HT-29 (cell line): ENCODE measurements at regions not wholly inside any gene's neighbourhood (a gene's known extent, or its start where the extent isn't known, plus 50 kb on each side); places are given as distances from the start of the nearest gene placed in this dataset.
"Not testable (repeated sequence)": the region's sequence is repeated elsewhere in the genome, so short reads cannot be mapped to it uniquely, and the experiment has no call there.

Experiments used
- DNase-seq: peaks from one replicate; pipeline ENCODE4 v3.0.0-alpha.2; 2015; ENCODE audit warnings: low spot score

DNA sequence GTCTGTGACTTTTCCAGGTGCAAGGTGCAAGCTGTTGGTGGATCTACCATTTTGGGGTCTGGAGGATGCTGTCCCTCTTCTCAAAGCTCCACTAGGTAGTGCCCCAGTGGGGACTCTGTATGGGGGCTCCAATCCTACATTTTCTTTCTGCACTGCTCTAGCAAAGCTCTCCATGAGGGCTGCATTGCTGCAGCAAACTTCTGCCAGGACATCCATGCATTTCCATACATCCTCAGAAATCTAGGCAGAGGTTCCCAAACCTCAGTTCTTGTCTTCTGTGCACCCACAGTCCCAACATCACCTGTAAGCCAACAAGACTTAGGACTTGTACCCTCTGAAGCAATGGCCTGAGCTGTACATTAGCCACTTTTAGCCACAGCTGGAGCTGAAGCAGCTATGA is 694.5 kb upstream of the BCHE start:
- DNase-seq = no peak

DNA sequence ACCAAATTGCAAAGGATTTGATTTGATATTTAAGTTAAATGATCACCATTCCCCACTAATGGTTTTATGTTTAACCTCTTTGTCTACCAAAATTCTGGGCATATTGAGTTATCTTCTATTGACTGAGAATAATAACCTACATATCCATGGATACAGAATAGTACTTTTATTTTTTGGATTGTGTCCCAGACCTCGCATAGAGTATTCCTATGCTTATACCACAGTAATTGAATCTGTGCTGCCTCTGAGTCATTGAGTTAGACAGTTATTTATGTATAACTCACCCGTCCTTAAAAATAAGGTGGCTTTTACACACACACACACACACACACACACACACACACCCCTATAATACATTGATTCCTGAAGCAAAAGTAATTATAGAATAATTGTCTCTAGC is 690.1 kb upstream of the BCHE start:
- DNase-seq = no peak

DNA sequence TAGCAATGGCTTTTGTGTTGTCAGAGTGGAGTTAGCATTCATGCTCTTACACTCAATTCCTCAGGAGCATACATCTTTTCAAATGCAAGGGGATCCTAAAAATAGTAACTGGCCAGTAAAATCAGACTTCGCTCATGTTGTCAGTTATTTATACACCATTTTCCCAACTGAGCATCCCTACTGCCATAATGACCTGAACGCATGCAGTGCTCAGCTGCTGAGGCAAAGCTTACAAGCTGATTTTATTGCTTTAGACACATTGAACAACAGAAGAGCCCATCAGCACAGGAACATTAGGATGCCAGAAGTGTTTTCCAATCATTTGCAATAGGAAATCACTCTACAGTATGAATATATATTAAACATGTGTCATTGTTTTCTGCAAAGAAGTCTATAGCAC is 689.7 kb upstream of the BCHE start:
- DNase-seq = no peak

DNA sequence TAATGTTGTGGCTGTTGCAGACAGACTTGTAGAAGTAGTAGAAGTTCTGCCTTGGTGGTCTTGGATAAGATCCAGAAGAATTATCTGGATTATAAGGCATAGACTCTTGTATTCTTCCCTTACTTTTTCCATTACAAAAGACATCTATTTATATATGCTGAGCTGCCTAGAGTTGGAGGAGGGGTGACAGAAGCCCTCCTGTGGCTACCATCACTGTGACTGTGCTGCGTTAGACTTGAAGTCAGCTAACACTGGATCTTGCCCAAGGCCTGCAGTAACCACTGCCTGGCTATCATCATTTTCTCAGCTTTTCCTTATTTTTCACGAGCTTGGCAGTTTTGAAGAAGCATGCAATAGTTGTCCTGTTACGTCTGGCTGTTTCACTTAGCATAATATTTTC is 684.8 kb upstream of the BCHE start:
- DNase-seq = no peak

DNA sequence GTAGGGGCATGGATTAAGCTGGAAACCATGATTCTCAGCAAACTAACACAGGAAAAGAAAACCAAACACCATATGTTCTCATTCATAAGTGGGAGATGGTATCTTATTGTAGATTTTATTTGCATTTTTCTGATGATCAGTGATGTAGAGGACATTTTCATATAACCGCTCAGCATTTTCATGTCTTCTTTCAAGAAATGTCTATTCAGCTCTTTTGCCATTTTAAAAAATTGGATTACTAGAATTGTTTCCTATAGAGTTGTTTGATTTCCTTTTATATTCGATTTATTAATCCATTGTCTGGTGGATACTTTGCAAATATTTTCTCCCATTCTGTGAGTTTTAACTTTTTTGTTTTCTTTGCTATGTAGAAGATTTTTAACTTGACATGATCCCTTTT is 682.2 kb upstream of the BCHE start:
- DNase-seq = no peak

DNA sequence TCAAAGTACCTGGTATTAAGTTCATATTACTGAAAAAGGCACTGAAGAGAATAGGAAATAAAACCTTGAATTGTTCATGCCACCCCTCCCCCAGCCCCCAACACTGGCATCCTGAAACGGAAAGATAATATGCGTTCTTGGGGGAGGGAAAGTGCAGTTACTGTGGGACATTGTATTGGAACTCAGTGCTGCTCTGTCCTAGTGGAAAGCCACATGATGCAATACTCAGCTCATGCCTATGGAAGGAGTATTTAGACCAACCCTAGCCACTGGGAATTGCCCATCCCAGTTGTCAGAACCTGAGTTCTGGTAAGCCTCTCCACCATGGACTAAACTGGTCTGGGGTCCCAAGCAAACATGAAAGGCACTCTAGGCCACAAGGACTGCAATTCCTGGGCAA is 680.8 kb upstream of the BCHE start:
- no peak for DNase-seq

DNA sequence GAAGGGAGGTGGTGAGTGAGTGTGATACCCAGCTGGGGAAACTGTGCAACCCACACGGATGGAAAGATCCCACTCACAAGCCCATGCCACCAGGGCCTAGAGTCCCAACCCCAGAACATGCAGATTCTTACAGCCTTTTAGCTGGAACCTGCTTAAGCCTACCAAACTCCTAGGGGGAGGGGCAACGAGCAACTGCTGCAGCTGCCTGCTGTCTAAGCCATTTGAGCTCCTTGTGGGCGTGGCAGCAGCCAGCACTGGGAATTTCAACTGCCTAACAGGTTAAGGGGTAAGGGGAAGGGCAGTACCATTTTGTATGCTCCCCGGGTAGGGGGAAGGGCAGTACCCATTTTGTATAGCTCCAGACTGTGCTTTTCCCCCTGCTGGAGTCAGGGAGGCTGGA is 673.2 kb upstream of the BCHE start:
- DNase-seq = no peak

DNA sequence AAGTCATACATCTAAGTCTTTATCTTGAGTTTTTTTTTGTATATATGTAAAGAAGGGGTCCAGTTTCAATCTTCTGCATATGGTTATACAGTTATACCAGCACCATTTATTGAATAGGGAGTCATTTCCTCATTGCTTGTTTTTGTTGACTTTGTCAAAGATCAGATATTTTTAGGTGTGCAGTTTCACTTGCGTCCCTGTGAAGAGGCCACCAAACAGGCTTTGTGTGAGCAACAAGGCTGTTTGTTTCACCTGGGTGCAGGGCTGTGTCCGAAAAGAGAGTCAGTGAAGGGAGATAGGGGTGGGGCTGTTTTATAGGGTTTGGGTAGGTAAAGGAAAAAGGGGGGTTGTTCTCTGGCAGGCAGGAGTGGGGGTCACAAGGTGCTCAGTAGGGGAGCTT is 663.2 kb upstream of the BCHE start:
- DNase-seq = not testable (repeated sequence)

DNA sequence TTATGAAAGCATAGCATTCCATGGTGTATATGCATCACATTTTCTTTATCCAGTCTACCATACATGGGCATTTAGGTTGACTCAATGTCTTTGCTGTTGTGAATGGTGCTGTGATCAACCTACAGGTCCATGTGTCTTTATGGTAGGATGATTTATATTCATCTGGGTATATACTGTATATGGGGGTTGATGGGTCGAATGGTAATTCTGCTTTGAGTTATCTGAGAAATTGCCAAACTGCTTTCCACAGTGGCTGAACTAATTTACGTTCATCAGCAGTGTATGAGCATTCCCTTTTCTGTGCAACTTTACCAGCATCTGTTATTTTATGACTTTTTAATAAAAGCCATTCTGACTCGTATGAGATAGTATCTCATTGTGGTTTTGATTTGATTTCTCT is 662.4 kb upstream of the BCHE start:
- no peak for DNase-seq

DNA sequence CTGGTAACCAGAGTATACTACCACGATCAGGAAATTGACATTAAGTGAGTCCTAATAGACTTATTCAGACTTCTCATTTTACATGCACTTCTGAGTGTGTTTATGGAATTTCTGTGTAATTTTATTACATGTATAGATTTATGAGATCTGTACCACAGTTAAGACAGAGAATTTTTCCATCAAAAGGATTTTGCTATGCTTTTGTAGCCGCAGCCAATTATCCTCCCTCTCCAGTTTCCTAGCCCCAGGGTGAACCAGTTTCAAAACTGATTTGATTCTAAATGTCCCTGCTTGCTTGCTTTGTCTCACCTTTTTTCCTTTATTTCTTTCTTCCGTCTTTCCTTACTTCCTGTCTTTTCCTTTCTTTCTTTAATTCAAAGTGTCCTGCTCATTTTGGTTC is 661.2 kb upstream of the BCHE start:
- no peak for DNase-seq

DNA sequence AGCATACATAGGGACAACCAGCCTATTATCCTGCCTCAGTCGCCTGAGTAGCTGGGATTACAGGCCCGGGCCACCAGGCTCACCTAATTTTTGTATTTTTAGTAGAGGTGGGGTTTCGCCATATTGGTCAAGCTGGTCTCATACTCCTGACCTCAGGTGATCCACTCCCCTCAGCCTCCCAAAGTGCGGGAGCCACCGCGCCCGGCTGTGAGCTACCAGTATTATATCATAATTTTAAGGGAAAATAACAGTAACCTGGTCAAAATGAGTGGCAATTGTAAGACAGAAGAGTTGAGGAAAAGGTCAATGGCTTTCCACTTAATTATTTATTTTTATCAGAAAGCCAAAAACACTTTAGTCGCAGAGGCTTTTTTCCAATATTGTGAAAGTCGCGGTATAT is 652.6 kb upstream of the BCHE start:
- DNase-seq = no peak

DNA sequence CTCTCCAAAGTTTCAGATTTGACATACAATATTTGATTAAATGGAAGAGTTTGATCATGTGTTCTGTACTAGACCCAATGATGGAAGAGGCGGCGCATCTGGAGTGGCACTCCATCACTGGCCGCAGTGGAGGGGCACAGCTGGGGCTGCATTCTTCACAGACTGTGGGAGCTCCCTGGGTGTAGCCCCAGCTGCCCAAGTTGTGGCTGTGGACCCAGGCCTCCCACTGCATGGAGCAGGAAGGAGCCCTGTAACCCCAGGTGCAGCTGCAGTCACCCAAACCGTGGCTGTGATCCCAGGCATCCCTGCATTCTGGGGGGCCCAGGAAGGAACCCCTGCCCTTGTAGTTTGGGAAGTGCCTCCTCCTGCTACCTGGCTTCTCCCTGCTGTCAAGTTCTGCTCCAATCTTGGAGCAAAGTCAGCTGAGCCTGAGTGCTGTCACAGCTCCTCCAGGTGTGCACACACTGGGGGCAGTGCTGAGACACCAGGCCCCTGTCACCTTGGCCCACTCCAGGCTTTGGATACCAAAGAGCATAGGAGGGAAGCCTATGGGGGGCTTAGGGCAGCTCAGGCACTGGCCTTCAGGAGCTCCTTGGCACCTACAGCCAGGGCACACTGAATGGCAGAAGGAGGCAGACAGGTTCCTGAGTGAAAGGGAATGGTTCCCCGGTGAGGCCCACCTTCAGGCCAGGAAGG is 651.9 kb upstream of the BCHE start:
- no peak for DNase-seq

DNA sequence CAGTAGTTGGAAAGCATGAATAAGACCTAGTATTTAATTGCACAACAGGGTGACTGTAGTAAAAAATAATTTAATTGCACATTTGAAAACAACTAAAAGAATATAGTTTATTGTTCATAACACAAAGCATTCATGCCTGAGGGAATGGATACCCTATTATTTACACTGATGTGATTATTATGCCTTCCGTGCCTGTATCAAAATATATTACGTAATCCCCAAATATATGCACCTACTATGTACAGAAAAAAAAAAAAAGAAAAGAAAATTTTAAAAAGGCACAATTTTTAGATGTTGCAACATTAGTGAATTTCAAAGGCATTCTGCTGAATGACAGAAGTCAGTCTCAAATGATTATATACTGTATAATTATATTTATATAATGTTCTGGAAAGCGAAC is 647.2 kb upstream of the BCHE start:
- DNase-seq = no peak

DNA sequence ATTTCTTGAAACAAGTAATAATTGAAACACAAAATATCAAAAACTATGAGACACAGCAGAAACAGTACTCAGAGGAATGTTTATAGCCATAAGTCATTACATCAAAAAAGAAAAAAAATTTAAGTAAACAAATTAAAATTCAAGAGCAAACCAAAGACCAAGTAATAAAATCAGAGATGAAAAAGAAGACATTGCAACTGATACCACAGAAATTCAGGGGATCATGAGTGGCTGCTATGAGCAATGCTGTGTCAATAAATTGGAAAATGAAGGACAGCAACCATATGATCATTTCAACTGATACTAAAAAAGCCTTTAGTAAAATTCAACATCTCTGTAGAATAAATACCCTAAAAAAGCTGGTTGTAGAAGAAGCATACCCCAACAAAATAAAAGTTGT is 644.1 kb upstream of the BCHE start:
- no peak for DNase-seq

DNA sequence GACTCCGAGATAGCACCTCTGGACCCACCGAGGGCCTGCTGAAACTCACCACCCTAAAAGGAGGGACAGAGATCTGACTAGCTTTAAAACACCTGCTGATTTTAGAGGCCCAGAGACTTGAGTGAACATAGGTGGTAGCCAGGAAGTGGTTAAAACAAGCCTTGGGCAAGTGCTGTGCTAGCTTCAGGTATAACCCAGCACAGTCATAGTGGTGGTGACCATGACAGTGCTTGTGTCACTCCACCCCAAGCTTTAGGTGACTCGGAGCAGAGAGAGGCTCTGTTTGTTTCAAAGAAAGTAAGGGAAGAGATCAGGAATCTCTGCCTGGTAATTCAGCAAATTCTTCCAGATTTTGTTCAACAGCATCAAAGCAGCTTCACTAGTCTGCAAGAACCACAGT is 641.1 kb upstream of the BCHE start:
- DNase-seq = no peak

DNA sequence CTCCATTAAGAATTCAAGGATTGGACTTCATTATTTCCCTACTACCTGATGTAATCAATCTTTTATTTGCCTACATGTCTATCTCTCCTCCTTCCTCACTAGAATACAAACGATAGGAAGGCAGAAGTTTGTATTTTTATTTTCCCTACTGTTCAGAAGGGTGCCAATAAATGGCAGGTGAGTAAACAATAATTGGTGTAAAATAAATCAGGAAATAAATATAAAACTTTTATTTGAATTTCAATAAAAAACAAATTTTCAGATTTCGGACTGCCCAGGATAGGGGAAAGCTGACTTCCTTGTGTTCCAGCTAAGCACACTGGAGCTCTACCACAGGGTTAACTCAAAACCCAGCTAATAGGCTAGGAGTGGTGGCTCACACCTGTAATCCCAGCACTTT is 636.3 kb upstream of the BCHE start:
- DNase-seq = no peak

DNA sequence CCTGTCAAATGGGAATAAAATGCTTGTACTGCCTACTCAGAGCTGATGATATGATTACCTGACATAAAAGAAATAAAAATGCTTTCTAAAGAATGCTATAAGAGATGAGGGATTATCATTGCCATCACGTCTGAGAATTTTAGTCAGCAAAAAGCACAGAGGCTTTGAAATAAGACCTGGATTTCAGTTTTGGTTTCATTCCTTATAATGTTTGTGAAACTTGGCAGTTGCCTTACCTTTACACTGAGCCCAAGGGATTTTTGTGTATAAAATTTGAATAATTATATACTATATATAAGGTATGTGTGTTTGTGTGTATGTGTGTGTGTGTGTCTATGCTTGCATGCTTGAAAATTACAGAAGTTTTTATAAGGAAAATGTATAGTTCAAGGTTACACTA is 634.8 kb upstream of the BCHE start:
- DNase-seq = no peak

DNA sequence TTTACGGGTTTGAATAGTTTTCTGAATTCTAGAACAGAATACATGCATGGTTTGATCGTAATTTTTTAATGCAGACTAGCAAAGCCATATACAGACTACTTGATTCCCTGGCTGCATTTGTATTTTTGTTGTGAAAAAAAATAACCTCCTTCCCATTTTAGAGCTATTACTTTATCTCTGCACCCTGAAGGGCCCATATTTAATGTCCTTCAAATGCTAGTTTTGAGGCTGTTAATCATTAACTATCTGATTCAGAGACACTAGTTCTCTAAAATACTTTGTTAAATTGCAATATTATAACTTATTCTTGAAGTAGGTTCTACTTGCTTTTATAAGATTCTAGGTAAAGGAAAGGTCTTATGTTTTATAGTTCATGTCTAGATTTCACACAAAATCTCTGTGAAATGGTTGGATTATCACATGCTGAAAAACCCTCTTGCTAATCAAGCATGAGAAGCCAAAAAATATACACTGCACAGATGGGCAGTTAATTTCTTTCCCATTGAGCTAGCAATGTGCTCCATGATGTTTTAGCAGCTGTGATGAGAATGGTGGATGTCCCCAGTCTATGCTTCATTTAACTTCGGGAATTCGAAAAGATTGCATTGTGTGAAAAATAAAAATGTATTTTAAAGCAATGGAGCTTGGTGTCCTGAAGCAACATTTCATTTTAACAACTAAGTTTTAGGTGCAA is 634.0 kb upstream of the BCHE start:
- DNase-seq = no peak

DNA sequence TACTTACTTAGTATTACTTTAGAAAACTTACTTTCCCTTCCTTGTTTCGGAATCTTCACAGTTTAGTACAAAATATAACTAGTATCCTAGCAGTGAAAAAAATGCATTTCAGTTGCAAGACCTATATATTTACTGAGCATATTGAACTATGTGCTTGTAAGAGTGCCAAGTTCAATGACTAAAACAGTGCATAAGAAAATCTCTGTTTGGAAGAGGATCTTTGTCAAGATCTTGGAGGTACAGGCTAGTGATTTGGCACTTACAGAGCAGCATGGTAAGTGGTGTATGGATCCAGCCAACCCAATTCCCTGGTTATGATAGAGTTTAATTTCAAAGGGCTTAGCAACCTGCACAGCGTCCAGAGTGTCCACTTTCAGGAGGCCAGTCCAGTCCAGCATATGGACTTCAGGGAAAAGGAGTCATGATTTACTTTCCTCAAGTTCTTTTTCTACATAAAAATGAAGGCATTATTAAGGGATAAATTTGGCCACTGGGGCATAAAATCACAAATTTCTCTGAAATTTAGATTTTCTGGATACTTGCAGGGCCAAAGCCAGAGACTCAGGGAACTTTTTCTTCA is 625.8 kb upstream of the BCHE start:
- DNase-seq = no peak

DNA sequence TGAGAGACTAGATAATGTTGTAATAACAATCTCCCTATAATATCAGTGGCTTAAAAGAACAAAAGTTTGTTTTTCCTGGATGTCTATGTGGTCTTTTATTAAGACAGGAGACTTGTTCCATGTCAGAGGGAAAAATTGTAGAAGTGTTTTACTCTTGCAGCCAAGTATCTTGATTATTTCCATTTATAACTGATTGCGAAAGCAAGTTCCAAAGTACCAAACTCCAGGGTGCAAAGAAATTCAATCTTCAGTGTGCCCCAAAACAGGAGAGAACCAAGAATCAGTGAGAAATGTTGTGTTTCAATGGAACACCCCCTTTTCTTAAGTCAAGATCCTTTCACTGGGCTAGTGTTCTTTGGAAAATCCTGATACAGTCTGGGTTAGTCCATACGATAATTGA is 624.4 kb upstream of the BCHE start:
- DNase-seq = no peak

DNA sequence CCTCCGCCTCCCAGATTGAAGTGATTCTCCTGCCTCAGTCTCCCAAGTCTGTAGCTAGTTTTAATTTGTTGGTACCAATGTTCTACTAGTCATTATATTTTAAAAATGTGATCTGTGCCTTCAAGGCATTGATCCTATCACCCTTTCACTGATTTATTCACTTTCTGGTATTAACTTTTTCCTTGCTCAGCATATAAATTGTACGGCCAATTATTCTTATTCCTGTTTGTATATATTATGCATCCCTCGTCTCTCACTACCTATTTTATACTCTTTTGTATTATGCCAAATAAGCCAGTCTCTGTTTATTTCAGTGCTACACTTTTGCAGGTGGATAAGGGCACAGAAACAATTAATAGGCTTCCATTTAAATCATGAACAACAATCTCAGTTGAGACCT is 620.2 kb upstream of the BCHE start:
- DNase-seq = no peak

DNA sequence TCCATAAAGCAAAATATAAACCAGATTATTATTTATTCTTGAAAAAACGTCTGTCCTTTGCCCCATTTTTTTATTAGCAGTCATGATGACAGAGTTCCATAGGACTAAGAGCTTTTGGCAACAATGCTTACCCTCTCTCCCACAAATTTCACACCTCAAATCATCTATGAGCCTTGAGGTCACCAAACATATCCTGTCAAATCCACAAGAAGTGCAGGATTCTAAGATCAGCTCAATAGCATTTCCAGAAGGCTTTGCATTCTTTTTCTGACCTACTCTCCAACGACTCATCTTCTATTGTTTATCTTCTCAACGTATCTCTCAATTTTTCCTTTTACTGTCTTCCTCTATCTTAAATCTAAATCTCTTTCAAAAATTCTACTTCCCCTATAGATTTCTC is 619.1 kb upstream of the BCHE start:
- no peak for DNase-seq

DNA sequence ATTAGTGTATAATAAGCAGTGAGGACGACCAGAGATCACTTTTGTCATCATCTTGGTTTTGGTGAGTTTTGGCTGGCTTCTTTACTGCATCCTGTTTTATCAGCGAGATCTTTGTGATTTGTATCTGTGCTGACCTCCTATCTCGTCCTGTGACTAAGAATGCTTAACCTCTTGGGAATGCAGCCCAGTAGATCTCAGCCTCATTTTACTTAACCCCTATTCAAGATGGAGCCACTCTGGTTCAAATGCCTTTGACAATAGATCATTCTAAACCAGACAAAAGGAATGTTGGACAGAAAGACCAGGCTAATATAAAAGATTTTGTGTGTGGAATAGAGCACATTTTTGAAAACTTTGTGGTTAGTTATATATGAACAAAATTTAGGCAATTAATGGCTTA is 618.5 kb upstream of the BCHE start:
- DNase-seq = no peak

DNA sequence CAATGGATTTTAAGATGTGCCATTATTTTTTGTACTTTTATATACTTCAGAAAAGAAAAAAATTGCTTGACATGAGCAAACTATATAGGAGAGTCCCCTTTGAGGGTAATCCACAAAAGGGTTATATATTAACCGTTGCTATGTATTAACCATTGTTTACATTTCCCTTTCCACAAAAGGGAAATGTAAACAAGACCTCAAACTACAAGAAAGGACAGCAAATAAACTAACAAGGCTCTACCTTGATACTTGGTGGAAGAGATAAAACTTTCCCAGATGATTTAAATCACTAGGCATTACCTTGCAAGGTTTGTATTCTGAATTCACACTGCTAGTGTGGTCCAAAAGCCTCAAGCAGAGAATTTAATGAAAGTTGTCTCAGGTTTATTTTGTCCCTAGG is 616.3 kb upstream of the BCHE start:
- peak; percentile 51 for DNase-seq
